GM19463 (cell line): ENCODE measurements at regions not wholly inside any gene's neighbourhood (a gene's known extent, or its start where the extent isn't known, plus 50 kb on each side); places are given as distances from the start of the nearest gene placed in this dataset.
A peak's percentile ranks its signal among the peaks of the same experiment; 100 is the strongest.

Source experiments
- ATAC-seq: cut with Tn5 transposase; IDR thresholded peaks from one replicate; pipeline ENCODE4 v1.9.1; 2021; ENCODE audit warnings: mild to moderate bottlenecking, moderate library complexity; ENCODE audit not compliant: unreplicated experiment

- ATAC-seq, result no peak
These were observed 404.6 kb downstream of the EFNA5 start for GRCh38 chr5:107266100-107266499.

DNA sequence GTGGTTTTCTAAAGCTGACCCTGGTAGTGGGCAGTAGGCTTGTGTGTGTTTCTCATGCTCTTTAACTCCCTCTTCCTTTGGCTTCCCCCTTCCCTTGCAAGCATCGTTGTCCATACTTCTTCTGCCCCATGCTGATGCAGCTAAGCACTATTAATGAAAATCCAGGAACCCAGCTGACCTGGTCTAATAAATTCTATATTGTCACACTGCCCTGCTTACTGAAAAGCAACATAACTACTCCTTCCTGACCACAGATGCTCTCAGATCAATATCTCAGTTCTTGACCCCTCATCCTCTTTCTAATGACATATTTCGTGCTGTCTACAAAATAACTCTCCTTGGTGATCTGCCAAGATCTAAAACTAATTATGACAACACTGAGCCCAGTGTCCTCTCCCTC is 405.5 kb downstream of the EFNA5 start:
- no peak for ATAC-seq

DNA sequence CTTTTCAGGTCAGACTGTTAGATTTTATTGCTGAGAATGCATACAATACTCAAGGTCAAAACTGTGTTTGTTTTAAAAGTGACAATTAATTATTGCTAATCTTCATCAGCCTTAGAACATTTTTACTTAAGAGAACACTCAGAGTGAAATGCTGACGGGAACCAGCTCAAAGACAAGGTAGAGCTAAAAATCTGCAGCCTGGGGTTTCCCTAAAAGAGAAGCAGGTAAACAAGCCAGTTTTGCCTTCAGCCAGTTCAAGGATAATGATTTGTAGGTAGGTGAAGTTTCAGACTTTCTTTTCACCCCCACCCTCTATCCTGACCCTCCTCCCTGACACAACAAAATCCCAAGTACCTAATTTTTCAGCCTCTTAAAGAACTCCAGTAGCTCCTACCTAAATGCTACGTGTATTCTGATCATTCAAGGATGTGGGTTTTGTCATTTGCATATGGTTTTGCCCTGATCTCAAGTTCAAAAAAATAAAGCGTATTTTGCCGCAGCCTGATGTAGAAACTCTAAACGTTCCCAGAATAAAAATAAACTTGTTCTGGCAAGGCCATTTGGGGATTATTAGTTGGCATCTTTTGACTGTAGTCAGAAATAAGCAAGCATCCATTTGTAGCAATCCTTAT is 407.2 kb downstream of the EFNA5 start:
- peak; percentile 68 for ATAC-seq

- peak; percentile 97 for ATAC-seq
These were observed 412.7 kb downstream of the EFNA5 start for GRCh38 chr5:107257885-107258520.

DNA sequence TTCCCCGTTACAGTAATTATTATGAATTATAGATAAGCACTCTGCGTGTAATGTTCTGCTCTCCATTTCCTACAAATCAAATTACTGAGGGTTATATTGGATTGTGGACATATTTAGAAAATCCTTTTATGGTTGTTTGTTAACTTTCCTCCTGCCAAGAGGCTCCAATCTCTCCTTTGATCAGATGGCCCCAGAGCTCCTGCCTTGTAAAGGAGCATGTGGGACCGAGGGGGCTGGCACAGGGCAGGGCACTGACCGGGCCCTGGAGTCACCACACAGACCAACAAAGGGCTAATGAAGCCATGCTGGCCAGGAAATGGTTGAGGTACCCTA is 415.9 kb downstream of the EFNA5 start:
- no peak for ATAC-seq

- ATAC-seq, result no peak
These were observed 416.4 kb downstream of the EFNA5 start for GRCh38 chr5:107254214-107254901.

GRCh38 chr5:107253246-107253645 is 417.5 kb downstream of the EFNA5 start:
- no peak for ATAC-seq

- no peak for ATAC-seq
These were observed 419.6 kb downstream of the EFNA5 start for GRCh38 chr5:107251151-107251550.

- ATAC-seq, result no peak
These were observed 422.6 kb downstream of the EFNA5 start for GRCh38 chr5:107248066-107248695.

GRCh38 chr5:107247427-107247826 is 423.3 kb downstream of the EFNA5 start:
- no peak for ATAC-seq

DNA sequence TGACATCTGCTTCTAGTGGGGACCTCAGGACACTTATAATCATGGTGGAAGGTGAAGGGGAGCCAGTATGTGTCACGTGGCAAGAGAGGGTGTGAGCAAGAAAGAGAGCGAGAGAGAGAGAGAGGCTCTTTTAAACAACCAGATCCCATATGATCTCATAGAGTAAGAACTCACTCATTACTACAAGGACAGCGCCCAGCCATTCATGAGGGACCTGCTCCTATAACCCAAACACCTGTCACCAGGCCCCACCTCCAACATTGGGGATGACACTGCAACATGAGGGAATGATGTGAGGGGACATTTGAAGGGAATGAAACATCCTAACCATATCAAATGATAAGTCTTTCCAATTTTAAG is 427.5 kb downstream of the EFNA5 start:
- ATAC-seq, result no peak

- no peak for ATAC-seq
These were observed 428.1 kb downstream of the EFNA5 start for GRCh38 chr5:107242411-107243219.

DNA sequence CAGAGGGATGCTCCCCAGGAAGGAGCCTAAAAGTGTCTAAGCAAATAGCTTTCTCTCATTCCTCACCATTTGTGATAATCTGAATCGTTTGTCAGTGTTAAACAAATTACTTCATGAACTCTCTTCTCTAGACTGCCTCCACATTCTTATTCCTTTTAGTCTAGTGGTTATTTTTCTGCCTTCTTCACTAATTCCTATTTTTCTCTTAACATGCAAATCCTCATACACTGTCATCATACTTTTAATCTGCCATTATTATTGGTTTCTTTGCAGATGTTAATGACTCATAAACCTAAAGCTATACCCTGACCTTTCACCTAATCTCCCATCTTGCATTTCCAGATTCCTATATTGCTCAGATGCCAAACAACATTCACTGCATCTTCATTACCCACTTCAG is 428.9 kb downstream of the EFNA5 start:
- no peak for ATAC-seq

- no peak for ATAC-seq
These were observed 435.6 kb downstream of the EFNA5 start for GRCh38 chr5:107235167-107235566.

DNA sequence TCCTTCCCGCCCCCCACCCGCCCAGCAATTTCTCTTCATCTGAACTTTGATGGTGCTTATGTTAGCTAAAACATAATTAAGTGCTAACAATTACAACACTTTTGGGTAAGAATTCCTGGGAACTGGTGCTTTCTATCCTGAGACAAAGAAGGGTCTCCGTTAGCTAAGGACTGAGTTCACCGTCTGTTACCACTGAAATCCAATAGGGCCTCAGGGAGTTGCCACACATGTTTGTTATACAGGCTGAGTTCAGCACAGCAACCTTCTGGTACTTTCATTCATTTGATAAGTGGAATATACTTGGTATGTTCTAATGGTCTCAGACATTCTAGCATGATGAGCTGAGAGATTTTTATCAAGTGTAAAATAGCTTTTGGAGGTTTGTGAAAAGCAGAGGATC is 437.9 kb downstream of the EFNA5 start:
- ATAC-seq, result no peak

DNA sequence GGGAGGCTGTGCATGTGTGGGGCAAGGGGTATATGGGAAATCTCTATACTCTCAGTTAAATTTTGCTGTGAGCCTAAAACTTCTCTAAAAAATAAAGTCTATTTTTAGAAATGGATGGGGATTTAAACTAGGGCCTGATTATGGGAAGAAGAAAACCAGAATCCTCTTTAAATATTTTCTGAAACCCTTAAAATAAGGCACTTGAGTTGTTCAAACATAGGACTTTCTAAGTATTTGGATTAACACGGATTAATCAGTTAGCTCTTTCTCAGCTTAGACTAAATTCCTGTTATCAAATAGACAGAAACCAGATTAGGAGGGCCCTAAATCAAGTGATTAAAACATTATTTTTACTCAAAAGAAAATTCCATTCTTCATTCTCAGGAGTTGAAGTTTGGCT is 438.4 kb downstream of the EFNA5 start:
- ATAC-seq, result no peak

DNA sequence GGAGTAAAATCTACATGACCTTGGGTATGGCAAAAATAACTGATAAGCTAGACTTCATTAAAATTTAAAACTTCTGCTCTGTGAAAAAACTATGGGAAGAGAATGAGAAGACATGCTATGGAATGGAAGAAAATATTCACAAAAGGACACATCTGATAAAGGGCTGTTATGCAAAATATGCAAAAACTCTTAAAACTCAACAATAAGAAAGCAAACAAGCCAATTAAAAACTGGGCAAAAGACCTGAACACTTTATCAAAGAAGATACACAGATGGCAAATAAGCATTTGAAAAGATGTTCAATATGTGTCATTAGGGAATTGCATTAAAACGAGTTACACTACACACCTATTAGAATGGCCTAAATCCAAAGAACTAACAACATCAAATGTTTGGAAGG is 439.5 kb downstream of the EFNA5 start:
- ATAC-seq, result no peak

GRCh38 chr5:107230367-107230766 is 440.4 kb downstream of the EFNA5 start:
- ATAC-seq, result no peak

DNA sequence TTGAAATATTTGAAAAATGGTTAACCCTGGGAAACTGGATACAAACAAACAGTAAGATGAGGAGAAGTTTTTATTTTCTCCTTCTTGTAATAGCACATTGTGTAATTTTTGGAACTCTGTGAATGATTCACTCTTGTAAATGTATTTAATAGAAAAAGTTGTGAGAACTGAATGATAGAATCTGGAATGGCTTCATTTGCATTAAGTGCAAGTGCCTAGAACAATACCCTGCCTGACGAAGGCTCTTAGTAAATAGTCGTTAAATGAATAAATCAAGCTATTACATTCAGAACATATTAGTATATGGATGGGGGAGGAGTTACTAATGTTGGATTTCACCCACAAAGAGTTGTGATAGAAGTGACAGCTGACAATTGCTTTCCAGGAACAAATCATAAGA is 442.5 kb downstream of the EFNA5 start:
- no peak for ATAC-seq

DNA sequence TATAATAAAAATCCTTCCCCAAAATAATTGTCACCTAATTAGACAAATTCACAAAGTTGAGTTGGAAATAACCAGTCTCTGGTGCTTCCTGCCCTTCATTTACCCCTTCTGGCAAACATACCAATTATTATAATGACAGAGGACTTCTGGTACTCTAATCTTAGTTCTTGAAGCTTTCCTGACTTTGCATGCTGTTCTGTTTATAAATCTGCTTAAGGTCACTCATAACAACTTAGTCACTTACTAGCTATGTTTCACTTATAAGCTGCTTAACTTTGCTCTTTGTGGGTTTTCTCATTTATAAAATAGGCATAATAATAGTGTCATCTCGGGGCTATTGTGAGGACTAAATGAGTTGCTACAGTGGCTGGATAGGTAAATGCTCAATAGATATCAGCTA is 446.5 kb downstream of the EFNA5 start:
- no peak for ATAC-seq

DNA sequence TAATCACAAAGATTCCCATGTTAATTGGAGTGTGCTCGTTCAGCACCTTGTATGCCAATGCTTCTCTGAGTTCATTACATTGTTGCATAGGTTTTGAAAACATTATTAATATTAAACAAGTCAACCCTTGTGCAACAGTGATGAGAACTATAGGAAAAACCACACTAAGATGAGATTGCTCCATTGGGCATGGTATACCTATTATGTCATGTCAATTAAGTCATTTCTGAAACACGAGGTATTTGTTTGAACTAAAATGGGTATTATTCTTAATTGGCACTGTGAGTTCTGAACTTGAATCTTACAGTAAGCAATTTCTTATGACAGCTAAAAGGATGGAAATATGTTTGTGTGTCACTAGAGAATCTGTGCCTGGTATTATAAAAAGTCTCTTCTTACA is 447.7 kb downstream of the EFNA5 start:
- no peak for ATAC-seq
